ENCODE measurements at regions not wholly inside any gene's neighbourhood (a gene's known extent, or its start where the extent isn't known, plus 50 kb on each side); places are given as distances from the start of the nearest gene placed in this dataset.

DNA sequence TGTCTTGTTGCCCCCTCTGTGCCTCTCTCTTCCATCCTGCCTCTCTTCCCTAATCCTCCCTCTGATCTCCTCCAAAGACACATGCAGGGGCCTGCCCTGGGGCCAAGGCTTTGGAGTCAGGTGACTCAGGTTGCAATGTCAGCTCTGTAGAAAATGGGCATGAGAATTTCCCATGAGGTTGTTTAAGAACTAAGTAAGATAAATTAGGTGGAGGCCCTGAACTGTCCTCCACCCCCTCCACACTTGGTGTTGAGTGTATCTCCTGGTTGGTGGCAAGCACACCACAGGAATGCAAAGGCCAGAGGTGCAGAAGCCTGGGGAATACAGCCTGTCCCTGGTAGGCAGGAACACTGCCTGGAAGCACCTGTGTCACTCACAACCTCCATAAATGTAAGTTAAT lies 63.9 kb upstream of the GRIK3 start:
- TF ChIP-seq, protein P1, sequence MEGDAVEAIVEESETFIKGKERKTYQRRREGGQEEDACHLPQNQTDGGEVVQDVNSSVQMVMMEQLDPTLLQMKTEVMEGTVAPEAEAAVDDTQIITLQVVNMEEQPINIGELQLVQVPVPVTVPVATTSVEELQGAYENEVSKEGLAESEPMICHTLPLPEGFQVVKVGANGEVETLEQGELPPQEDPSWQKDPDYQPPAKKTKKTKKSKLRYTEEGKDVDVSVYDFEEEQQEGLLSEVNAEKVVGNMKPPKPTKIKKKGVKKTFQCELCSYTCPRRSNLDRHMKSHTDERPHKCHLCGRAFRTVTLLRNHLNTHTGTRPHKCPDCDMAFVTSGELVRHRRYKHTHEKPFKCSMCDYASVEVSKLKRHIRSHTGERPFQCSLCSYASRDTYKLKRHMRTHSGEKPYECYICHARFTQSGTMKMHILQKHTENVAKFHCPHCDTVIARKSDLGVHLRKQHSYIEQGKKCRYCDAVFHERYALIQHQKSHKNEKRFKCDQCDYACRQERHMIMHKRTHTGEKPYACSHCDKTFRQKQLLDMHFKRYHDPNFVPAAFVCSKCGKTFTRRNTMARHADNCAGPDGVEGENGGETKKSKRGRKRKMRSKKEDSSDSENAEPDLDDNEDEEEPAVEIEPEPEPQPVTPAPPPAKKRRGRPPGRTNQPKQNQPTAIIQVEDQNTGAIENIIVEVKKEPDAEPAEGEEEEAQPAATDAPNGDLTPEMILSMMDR (IDR thresholded peaks at IDR 0.05; ENCODE audit: insufficient read depth, low read depth, low read length, missing control alignments): no peak
- no peak for DNase-seq (ENCODE audit: low read depth)
- H3K4me3 ChIP-seq (ENCODE audit: low read length): no peak overlapping the region

DNA sequence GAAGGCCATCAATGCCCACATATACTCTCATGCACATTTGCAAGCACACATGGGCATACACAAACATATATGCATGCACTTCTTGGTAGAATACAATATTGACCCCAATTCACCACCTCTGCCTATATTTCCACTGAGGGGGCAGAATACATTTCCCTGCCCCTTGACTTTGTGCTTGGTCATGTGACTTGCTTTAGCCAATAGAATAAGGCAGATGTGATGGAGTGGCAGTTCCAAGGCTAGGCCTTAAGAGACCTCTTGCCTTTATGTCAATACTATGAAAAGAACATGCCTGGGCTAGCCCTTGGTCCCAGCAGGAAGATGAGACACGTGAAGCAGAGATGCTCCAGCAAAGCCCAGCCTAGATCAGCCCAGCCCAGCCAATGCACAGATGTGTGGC lies 66.0 kb upstream of the GRIK3 start:
- peak; percentile 2 for DNase-seq (ENCODE audit: low read depth)
- TF ChIP-seq, protein P1 (IDR thresholded peaks at IDR 0.05; ENCODE audit: insufficient read depth, low read depth, low read length, missing control alignments): no peak
- H3K4me3 ChIP-seq (ENCODE audit: low read length): no peak overlapping the region

DNA sequence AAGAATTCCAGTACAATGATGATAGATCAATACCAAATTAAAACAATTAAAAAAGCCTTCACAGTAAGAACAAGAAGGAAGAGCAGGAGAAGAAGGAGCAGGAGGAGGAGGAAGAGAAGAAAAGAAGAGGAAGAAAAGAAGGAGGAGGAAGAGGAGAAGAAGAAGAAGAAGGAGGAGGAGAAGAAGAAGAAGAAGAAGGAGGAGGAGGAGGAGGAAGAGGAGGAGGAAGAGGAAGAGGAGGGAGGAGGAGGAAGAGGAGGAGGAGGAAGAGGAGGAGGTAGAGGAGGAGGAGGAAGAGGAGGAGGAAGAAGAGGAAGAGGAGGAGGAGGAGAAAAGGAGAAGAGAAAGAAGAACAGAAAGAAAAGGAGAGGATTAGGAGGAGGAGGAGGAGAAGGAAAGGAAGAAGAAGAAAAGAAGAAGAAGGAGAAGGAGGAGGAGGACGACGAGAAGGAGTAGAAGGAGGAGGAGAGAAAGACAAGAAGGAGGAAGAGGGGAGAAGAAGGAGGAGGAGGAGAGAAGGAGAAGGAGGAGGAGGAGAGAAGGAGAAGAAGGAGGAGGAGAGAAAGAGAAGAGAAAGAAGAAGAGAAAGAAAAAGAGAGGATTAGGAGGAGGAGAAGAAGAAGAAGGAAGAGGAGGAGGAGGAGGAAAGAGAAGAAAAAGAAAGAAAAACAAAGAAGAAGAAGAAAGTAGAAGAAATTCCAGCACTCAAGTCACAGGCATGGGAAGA lies 68.5 kb upstream of the GRIK3 start:
- TF ChIP-seq, protein P1 (IDR thresholded peaks at IDR 0.05; ENCODE audit: insufficient read depth, low read depth, low read length, missing control alignments): no peak
- no peak for DNase-seq (ENCODE audit: low read depth)
- no peak overlapping the region for H3K4me3 ChIP-seq (ENCODE audit: low read length)

DNA sequence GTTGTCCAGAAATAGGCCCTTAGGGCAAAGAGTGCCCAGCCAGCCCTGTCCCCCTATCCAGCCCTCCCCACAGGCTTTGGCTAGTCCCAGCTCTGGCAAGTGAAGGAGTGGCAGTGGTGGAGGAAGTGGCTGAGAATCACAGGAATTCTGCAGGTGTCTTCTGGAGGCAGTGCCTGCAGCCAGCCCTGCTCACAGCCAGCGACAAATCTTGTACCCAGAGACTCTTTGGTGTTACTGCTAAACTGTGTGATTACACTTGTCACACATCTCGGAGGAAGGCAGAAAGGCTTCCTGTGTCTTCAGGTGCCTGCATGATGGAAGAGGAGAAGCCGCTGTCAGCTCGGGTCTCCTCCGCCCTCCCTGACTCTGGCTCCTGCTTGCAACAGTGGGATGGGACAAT lies 71.6 kb upstream of the GRIK3 start:
- DNase-seq (ENCODE audit: low read depth): no peak
- TF ChIP-seq, protein P1 (IDR thresholded peaks at IDR 0.05; ENCODE audit: insufficient read depth, low read depth, low read length, missing control alignments): no peak
- no peak overlapping the region for H3K4me3 ChIP-seq (ENCODE audit: low read length)

DNA sequence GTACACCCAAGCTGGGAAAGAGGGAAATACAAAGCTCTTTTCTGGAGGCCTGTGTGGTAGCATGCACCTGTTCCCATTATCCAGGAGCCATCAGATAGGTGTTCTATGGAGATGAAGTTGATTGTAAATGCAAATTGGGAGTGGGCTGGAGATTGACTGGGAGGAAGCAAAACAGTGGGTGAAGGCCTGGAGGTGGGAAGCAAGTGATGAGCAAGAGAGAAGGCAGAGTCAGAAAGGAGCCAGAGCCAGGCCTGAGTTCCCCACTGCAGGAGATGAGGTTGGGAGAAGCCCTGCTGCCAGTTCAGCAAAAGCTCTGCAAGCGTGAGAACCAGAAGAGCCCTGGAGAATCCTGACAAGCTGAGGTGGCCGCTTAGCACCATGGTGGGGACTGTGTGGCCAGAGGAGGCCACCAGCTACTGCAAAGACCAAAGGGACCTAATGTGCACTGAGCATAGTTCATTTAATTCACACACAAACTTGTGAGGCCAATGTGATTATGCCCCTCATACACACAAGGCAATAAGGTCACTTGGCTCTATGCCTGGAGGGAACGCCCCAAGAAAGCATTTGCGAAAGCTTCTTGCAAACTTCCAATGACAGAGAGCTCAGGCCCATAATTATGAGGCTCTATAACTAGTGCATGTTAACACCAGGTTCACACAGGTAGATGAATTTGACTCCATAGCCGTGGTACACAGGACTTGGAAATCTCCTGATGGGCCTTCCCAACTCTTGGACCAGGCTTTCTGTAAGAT lies 73.0 kb upstream of the GRIK3 start:
- TF ChIP-seq, protein P1 (IDR thresholded peaks at IDR 0.05; ENCODE audit: insufficient read depth, low read depth, low read length, missing control alignments): no peak
- no peak for DNase-seq (ENCODE audit: low read depth)
- no peak overlapping the region for H3K4me3 ChIP-seq (ENCODE audit: low read length)

DNA sequence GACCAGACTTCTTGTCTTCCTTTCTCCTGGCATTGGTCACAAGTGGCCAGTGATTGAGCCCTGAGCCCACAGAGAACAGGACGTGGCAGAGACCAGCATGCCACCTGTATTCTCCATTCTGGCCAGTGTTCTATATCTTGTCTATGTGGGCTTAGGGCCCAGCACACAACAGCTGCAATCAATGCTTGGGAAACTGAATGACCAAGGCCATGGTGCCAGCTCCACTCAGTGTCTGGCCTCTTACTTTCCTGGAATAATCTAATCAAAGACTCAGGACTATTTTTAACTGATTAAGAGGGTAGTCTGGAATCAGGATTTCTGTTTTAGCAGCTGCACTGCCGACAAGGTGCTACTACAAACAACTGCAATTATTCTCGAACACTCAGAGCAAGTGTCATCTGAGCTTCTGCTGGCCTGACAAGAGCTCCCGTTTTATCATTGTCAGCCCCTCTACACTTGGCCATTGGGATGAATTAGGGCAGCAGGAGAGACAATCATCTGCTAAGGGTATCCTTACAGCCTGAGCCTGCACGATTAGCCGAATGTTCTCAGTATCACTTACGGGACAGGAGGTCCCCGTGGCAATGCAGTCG lies 74.4 kb upstream of the GRIK3 start:
- H3K4me3 ChIP-seq (ENCODE audit: low read length): no peak overlapping the region
- DNase-seq (ENCODE audit: low read depth): no peak
- TF ChIP-seq, protein P1 (IDR thresholded peaks at IDR 0.05; ENCODE audit: insufficient read depth, low read depth, low read length, missing control alignments): no peak
